NCI-H69 (cell line): ENCODE measurements at regions not wholly inside any gene's neighbourhood (a gene's known extent, or its start where the extent isn't known, plus 50 kb on each side); places are given as distances from the start of the nearest gene placed in this dataset.
A peak's percentile ranks its signal among the peaks of the same experiment; 100 is the strongest.

Experiments
- DNase-seq: peaks from one replicate; lab custom pipeline; 2025; lab: John Stamatoyannopoulos, UW

GRCh38 chr5:39599721-39600431, 175.1 kb upstream of the DAB2 start:
- DNase-seq = peak; percentile 19

- no peak for DNase-seq
These were observed 174.0 kb upstream of the DAB2 start for GRCh38 chr5:39598661-39599248.

GRCh38 chr5:39588179-39588578, 163.4 kb upstream of the DAB2 start:
- no peak for DNase-seq

- no peak for DNase-seq
These were observed 162.9 kb upstream of the DAB2 start for GRCh38 chr5:39587675-39588074.

- no peak for DNase-seq
These were observed 161.4 kb upstream of the DAB2 start for GRCh38 chr5:39586185-39586584.

- DNase-seq = no peak
These were observed 160.1 kb upstream of the DAB2 start for GRCh38 chr5:39584927-39585326.

- DNase-seq = no peak
These were observed 156.1 kb upstream of the DAB2 start for GRCh38 chr5:39580702-39581453.

GRCh38 chr5:39579750-39580149, 155.0 kb upstream of the DAB2 start:
- no peak for DNase-seq

GRCh38 chr5:39578887-39579497, 154.2 kb upstream of the DAB2 start:
- peak; percentile 17 for DNase-seq

- no peak for DNase-seq
These were observed 152.7 kb upstream of the DAB2 start for GRCh38 chr5:39577529-39577928.

GRCh38 chr5:39570403-39571027, 145.7 kb upstream of the DAB2 start:
- peak; percentile 31 for DNase-seq

GRCh38 chr5:39569857-39570256, 145.1 kb upstream of the DAB2 start:
- DNase-seq = no peak

- no peak for DNase-seq
These were observed 142.1 kb upstream of the DAB2 start for GRCh38 chr5:39566891-39567290.

GRCh38 chr5:39566029-39566428, 141.2 kb upstream of the DAB2 start:
- DNase-seq = no peak

- no peak for DNase-seq
These were observed 136.6 kb upstream of the DAB2 start for GRCh38 chr5:39561421-39561820.

GRCh38 chr5:39560726-39561125, 135.9 kb upstream of the DAB2 start:
- DNase-seq = no peak

GRCh38 chr5:39559923-39560322, 135.1 kb upstream of the DAB2 start:
- DNase-seq = no peak

GRCh38 chr5:39558541-39558940, 133.8 kb upstream of the DAB2 start:
- DNase-seq = no peak

GRCh38 chr5:39555788-39556187, 131.0 kb upstream of the DAB2 start:
- no peak for DNase-seq

- DNase-seq = peak; percentile 54
These were observed 122.9 kb upstream of the DAB2 start for GRCh38 chr5:39547553-39548154.

- no peak for DNase-seq
These were observed 120.2 kb upstream of the DAB2 start for GRCh38 chr5:39544941-39545340.

- DNase-seq = no peak
These were observed 118.6 kb upstream of the DAB2 start for GRCh38 chr5:39543335-39543734.
